Neural crest cell (in vitro differentiated cells): ENCODE measurements at regions not wholly inside any gene's neighbourhood (a gene's known extent, or its start where the extent isn't known, plus 50 kb on each side); places are given as distances from the start of the nearest gene placed in this dataset.
"Not testable (repeated sequence)": the region's sequence is repeated elsewhere in the genome, so short reads cannot be mapped to it uniquely, and the experiment has no call there.

Experiments used
- DNase-seq: peaks from one replicate; pipeline ENCODE4 v3.0.0; 2021; ENCODE audit warnings: low read depth, mixed read lengths, low spot score
- H3K27ac Mint-ChIP-seq: one replicate; pipeline ENCODE4 v1.8.0; 2021; ENCODE audit warnings: mild to moderate bottlenecking, mixed read lengths; ENCODE audit not compliant: unreplicated experiment
- H3K27me3 Mint-ChIP-seq: 2 replicates; pipeline ENCODE4 v1.8.0; 2021; ENCODE audit warnings: low read depth, mild to moderate bottlenecking, mixed read lengths
- H3K36me3 Mint-ChIP-seq: 2 replicates; pipeline ENCODE4 v1.8.0; 2021; ENCODE audit warnings: low read depth, mild to moderate bottlenecking, mixed read lengths
- H3K4me1 Mint-ChIP-seq: 2 replicates; pipeline ENCODE4 v1.8.0; 2021; ENCODE audit warnings: mixed read lengths
- H3K4me3 Mint-ChIP-seq: one replicate; pipeline ENCODE4 v1.8.0; 2021; ENCODE audit warnings: mild to moderate bottlenecking, mixed read lengths
- H3K9me3 Mint-ChIP-seq: 2 replicates; pipeline ENCODE4 v1.8.0; 2021; ENCODE audit warnings: mixed read lengths
- CTCF ChIP-seq: fragments of 200-600 bp; sonication (generic); conservative IDR thresholded peaks from 2 replicates; pipeline ENCODE4 v1.5.0; 2021; ENCODE audit warnings: antibody characterized with exemption, mild to moderate bottlenecking

GRCh38 chrX:28408017-28408723 lies 179.1 kb upstream of the IL1RAPL1 start:
- no peak overlapping the region for H3K27ac Mint-ChIP-seq
- peaks cover 2% of the 10 kb centered on the region for H3K36me3 Mint-ChIP-seq
- no peak for DNase-seq
- H3K4me3 Mint-ChIP-seq = no peak overlapping the region
- H3K4me1 Mint-ChIP-seq = no peaks in the 10 kb centered on the region
- H3K27me3 Mint-ChIP-seq = no peaks in the 10 kb centered on the region
- peaks cover 7% of the 10 kb centered on the region for H3K9me3 Mint-ChIP-seq
- TF ChIP-seq CTCF = no peak

GRCh38 chrX:28398342-28398741 lies 188.9 kb upstream of the IL1RAPL1 start:
- Mint-ChIP-seq H3K4me1 (no peaks in the 10 kb centered on the region), H3K9me3 (peaks cover 4% of the 10 kb centered on the region), H3K4me3 (no peak overlapping the region), H3K27me3 (no peaks in the 10 kb centered on the region), H3K27ac (no peak overlapping the region), H3K36me3 (no peaks in the 10 kb centered on the region)
- no peak for DNase-seq
- no peak for TF ChIP-seq CTCF

- no peaks in the 10 kb centered on the region for H3K27me3 Mint-ChIP-seq
- no peak overlapping the region for H3K27ac Mint-ChIP-seq
- no peak for DNase-seq
- H3K4me1 Mint-ChIP-seq = no peaks in the 10 kb centered on the region
- H3K9me3 Mint-ChIP-seq = no peaks in the 10 kb centered on the region
- no peak for TF ChIP-seq CTCF
- no peak overlapping the region for H3K4me3 Mint-ChIP-seq
- no peaks in the 10 kb centered on the region for H3K36me3 Mint-ChIP-seq
Observed at GRCh38 chrX:28391528-28391927, 195.7 kb upstream of the IL1RAPL1 start.

GRCh38 chrX:28379103-28379502 lies 208.1 kb upstream of the IL1RAPL1 start:
- Mint-ChIP-seq H3K4me1 (no peaks in the 10 kb centered on the region), H3K27ac (no peak overlapping the region)

GRCh38 chrX:28367649-28368048 lies 219.6 kb upstream of the IL1RAPL1 start:
- H3K36me3 Mint-ChIP-seq, H3K4me1 Mint-ChIP-seq, H3K4me3 Mint-ChIP-seq, H3K27ac Mint-ChIP-seq, DNase-seq, H3K27me3 Mint-ChIP-seq: not testable (repeated sequence)
- H3K9me3 Mint-ChIP-seq = peaks cover 22% of the 10 kb centered on the region

More at GRCh38 chrX:28379103-28379502, 208.1 kb upstream of the IL1RAPL1 start:
- Mint-ChIP-seq H3K9me3 (no peaks in the 10 kb centered on the region), H3K27me3 (no peaks in the 10 kb centered on the region), H3K4me3 (no peak overlapping the region), H3K36me3 (no peaks in the 10 kb centered on the region)
- no peak for TF ChIP-seq CTCF
- no peak for DNase-seq

GRCh38 chrX:28351801-28352200 lies 235.4 kb upstream of the IL1RAPL1 start:
- no peak for TF ChIP-seq CTCF
- H3K27me3 Mint-ChIP-seq = no peaks in the 10 kb centered on the region
- DNase-seq = no peak
- H3K9me3 Mint-ChIP-seq = peaks cover 5% of the 10 kb centered on the region
- H3K27ac Mint-ChIP-seq = no peak overlapping the region
- H3K36me3 Mint-ChIP-seq = no peaks in the 10 kb centered on the region
- no peak overlapping the region for H3K4me3 Mint-ChIP-seq
- H3K4me1 Mint-ChIP-seq = no peaks in the 10 kb centered on the region
